HG02623 (cell line): ENCODE measurements at regions not wholly inside any gene's neighbourhood (a gene's known extent, or its start where the extent isn't known, plus 50 kb on each side); places are given as distances from the start of the nearest gene placed in this dataset.
"Not testable (repeated sequence)": the region's sequence is repeated elsewhere in the genome, so short reads cannot be mapped to it uniquely, and the experiment has no call there.

Experiments used
- ATAC-seq: cut with Tn5 transposase; IDR thresholded peaks from one replicate; pipeline ENCODE4 v1.9.1; 2021; ENCODE audit warnings: moderate library complexity; ENCODE audit not compliant: unreplicated experiment

- no peak for ATAC-seq
These were observed 57.9 kb downstream of the PYDC2 start for GRCh38 chr3:191518861-191519260.

- ATAC-seq, result no peak
These were observed 60.1 kb downstream of the PYDC2 start for GRCh38 chr3:191521055-191521454.

- no peak for ATAC-seq
These were observed 62.2 kb downstream of the PYDC2 start for GRCh38 chr3:191523148-191523547.

- ATAC-seq, result no peak
These were observed 67.6 kb downstream of the PYDC2 start for GRCh38 chr3:191528589-191528988.

GRCh38 chr3:191529992-191530391, 69.0 kb downstream of the PYDC2 start:
- ATAC-seq, result no peak

- no peak for ATAC-seq
These were observed 70.5 kb downstream of the PYDC2 start for GRCh38 chr3:191531434-191531972.

- ATAC-seq, result no peak
These were observed 82.1 kb downstream of the PYDC2 start for GRCh38 chr3:191543018-191543417.

- ATAC-seq, result no peak
These were observed 82.9 kb downstream of the PYDC2 start for GRCh38 chr3:191543897-191544296.

- ATAC-seq, result no peak
These were observed 88.4 kb downstream of the PYDC2 start for GRCh38 chr3:191549357-191549756.

- ATAC-seq, result no peak
These were observed 94.1 kb downstream of the PYDC2 start for GRCh38 chr3:191555037-191555436.

GRCh38 chr3:191557322-191557721, 96.4 kb downstream of the PYDC2 start:
- no peak for ATAC-seq

GRCh38 chr3:191563722-191564121, 102.8 kb downstream of the PYDC2 start:
- no peak for ATAC-seq

GRCh38 chr3:191566469-191566868, 105.5 kb downstream of the PYDC2 start:
- ATAC-seq, result no peak

- no peak for ATAC-seq
These were observed 107.2 kb downstream of the PYDC2 start for GRCh38 chr3:191568206-191568605.

GRCh38 chr3:191592105-191592504, 131.1 kb downstream of the PYDC2 start:
- ATAC-seq, result no peak

- ATAC-seq, result no peak
These were observed 132.5 kb downstream of the PYDC2 start for GRCh38 chr3:191593486-191593885.

GRCh38 chr3:191615511-191615910, 154.5 kb downstream of the PYDC2 start:
- ATAC-seq, result not testable (repeated sequence)

- ATAC-seq, result no peak
These were observed 163.3 kb downstream of the PYDC2 start for GRCh38 chr3:191624299-191624698.

GRCh38 chr3:191627064-191627463, 166.1 kb downstream of the PYDC2 start:
- no peak for ATAC-seq

- ATAC-seq, result no peak
These were observed 167.6 kb downstream of the PYDC2 start for GRCh38 chr3:191628571-191628970.

GRCh38 chr3:191631496-191631895, 170.5 kb downstream of the PYDC2 start:
- ATAC-seq, result no peak

- ATAC-seq, result no peak
These were observed 173.9 kb downstream of the PYDC2 start for GRCh38 chr3:191634902-191635301.

GRCh38 chr3:191637611-191638010, 176.6 kb downstream of the PYDC2 start:
- ATAC-seq, result no peak
